ENCODE measurements at regions not wholly inside any gene's neighbourhood (a gene's known extent, or its start where the extent isn't known, plus 50 kb on each side); places are given as distances from the start of the nearest gene placed in this dataset.

DNA sequence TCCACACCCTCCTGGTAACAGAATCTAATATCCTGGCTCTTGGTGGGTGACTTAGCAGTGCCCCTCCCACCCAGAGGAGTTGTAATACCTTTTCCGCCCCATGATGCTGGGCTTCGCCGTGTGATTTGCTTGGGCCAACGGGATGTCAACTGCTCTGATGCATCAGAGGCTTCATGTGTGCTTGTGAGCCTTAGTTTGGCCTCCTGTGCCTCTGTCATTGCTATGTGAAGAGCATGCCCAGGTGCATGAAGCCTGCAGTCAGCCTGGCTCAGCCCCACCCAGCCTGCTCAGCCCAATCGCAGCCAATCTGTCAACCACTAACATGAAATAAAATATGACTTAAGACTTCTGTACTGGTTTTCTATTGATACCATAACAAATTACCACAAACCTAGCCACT, 201.2 kb upstream of the RPL38 start:
- Mint-ChIP-seq H3K27ac (no peak overlapping the region), H3K27me3 (peaks cover 23% of the 10 kb centered on the region), H3K9me3 (no peaks in the 10 kb centered on the region), H3K4me1 (no peaks in the 10 kb centered on the region), H3K36me3 (ENCODE audit: low read depth) (no peaks in the 10 kb centered on the region), H3K4me3 (no peak overlapping the region)
- ChIA-PET POLR2A (no interaction called here), CTCF (no interaction called here)
- intact Hi-C loops (cut with micrococcal nuclease) = no loop called here
- no peak for DNase-seq
- TF ChIP-seq, protein P1, sequence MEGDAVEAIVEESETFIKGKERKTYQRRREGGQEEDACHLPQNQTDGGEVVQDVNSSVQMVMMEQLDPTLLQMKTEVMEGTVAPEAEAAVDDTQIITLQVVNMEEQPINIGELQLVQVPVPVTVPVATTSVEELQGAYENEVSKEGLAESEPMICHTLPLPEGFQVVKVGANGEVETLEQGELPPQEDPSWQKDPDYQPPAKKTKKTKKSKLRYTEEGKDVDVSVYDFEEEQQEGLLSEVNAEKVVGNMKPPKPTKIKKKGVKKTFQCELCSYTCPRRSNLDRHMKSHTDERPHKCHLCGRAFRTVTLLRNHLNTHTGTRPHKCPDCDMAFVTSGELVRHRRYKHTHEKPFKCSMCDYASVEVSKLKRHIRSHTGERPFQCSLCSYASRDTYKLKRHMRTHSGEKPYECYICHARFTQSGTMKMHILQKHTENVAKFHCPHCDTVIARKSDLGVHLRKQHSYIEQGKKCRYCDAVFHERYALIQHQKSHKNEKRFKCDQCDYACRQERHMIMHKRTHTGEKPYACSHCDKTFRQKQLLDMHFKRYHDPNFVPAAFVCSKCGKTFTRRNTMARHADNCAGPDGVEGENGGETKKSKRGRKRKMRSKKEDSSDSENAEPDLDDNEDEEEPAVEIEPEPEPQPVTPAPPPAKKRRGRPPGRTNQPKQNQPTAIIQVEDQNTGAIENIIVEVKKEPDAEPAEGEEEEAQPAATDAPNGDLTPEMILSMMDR (IDR thresholded peaks at IDR 0.05) = no peak
- no peak for ATAC-seq (ENCODE audit: low read depth)

DNA sequence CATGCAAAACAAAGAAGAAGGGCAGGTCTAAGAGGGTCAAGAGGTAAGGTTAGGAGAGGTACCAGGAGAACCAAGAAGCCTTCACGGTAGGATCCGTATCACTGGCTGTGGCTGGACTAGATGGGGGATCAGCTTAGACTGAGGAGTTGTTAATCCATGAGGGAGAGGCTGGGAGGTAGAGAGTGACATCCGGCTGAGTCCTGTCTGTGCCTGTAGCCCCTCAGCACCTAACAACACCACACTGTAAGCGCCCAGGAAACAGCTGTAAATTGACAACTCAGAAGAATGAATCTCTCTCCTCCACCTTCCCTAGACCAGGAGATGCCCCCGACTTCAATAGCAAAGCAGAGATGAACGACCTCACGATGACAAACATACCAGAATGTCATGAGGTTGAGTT, 199.4 kb upstream of the RPL38 start:
- POLR2A ChIA-PET = interaction anchor here (0.6 kb wide), 1 partner anchor 615 kb away, joined by 6 read pairs; no protein-coding TSS in a partner anchor
- H3K36me3 Mint-ChIP-seq (ENCODE audit: low read depth) = no peaks in the 10 kb centered on the region
- CTCF ChIA-PET = no interaction called here
- no peak overlapping the region for H3K4me3 Mint-ChIP-seq
- H3K27ac Mint-ChIP-seq = no peak overlapping the region
- TF ChIP-seq, protein P1 (IDR thresholded peaks at IDR 0.05) = no peak
- peaks cover 29% of the 10 kb centered on the region for H3K27me3 Mint-ChIP-seq
- no peak for DNase-seq
- H3K4me1 Mint-ChIP-seq = no peaks in the 10 kb centered on the region
- intact Hi-C loops (cut with micrococcal nuclease) = no loop called here
- ATAC-seq (ENCODE audit: low read depth) = no peak
- H3K9me3 Mint-ChIP-seq = no peaks in the 10 kb centered on the region

DNA sequence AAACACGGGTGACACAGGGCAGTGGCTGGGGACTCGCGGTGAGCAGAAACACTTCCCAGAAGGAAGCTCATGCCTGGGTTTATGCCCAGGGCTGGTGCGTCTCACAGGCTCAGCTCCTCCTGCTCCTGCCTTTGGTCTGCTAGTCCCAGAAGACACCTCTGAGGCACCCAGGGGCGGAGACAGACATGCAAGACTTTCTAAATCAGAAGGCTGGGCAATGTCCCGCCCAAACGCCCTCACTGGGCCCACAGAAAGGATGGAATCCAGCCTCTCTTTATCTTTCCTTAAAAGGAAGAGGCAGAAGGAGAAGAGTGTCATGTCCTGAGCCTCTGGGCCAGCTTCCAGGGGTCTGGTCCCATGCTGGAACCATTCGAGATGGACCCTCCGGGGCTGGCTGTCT, 197.7 kb upstream of the RPL38 start:
- Mint-ChIP-seq H3K36me3 (ENCODE audit: low read depth) (no peaks in the 10 kb centered on the region), H3K27ac (no peak overlapping the region), H3K4me3 (no peak overlapping the region), H3K27me3 (peaks cover 37% of the 10 kb centered on the region), H3K9me3 (no peaks in the 10 kb centered on the region), H3K4me1 (no peaks in the 10 kb centered on the region)
- intact Hi-C loops (cut with micrococcal nuclease) = no loop called here
- no peak for DNase-seq
- CTCF ChIA-PET = no interaction called here
- TF ChIP-seq, protein P1 (IDR thresholded peaks at IDR 0.05) = no peak
- no peak for ATAC-seq (ENCODE audit: low read depth)
- POLR2A ChIA-PET = no interaction called here

DNA sequence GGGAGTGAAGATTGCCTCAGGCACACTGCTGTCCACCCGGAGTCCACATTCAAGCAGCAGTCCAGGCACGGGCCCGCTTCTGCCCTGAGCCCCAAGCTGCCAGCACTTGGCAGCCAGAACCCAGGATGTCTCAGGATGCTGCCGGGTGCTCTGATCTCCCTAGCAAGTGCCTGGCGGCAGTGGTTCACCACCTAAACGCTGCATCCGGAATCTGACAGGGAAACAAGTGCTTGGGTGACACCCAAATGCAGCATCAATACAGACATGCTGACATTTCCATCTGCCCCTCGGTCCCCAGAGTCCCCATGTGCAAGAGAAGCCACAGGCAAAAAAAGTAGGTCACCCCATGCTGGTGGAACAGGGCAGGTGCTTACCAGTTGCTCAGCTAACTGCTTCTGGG, 197.1 kb upstream of the RPL38 start:
- Mint-ChIP-seq H3K4me1 (no peaks in the 10 kb centered on the region), H3K4me3 (no peak overlapping the region), H3K27ac (no peak overlapping the region), H3K36me3 (ENCODE audit: low read depth) (no peaks in the 10 kb centered on the region), H3K27me3 (peaks cover 39% of the 10 kb centered on the region), H3K9me3 (no peaks in the 10 kb centered on the region)
- CTCF ChIA-PET = no interaction called here
- ATAC-seq (ENCODE audit: low read depth) (no peak), DNase-seq (no peak)
- POLR2A ChIA-PET = no interaction called here
- intact Hi-C loops (cut with micrococcal nuclease) = no loop called here
- TF ChIP-seq, protein P1 (IDR thresholded peaks at IDR 0.05) = no peak

DNA sequence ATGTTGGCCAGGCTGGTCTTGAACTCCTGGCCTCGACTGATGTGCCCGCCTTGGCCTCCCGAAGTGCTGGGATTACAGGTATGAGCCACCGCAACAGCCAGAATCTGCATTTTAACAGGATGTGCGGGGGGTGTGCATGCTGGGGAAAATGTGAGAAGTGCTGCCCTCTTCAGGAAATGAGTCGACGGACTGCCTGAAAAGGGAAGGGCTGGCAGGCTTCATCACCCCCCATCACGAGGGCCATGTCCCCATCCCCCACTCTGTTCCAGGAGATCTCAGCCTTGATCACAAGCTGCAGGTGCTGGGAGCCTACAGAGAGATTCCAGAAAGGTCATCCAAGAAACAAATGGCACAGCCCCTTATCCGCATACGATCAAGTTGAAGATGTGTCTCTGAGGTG, 195.3 kb upstream of the RPL38 start:
- ATAC-seq (ENCODE audit: low read depth) (no peak), DNase-seq (no peak)
- POLR2A ChIA-PET = no interaction called here
- H3K36me3 Mint-ChIP-seq (ENCODE audit: low read depth) = no peaks in the 10 kb centered on the region
- H3K27ac Mint-ChIP-seq = no peak overlapping the region
- CTCF ChIA-PET = no interaction called here
- intact Hi-C loops (cut with micrococcal nuclease) = no loop called here
- H3K4me1 Mint-ChIP-seq = no peaks in the 10 kb centered on the region
- H3K4me3 Mint-ChIP-seq = no peak overlapping the region
- H3K9me3 Mint-ChIP-seq = no peaks in the 10 kb centered on the region
- peaks cover 34% of the 10 kb centered on the region for H3K27me3 Mint-ChIP-seq
- TF ChIP-seq, protein P1 (IDR thresholded peaks at IDR 0.05) = no peak
